Activated naive CD8-positive, alpha-beta T cell treated with anti-CD3 and anti-CD28 coated beads, Interleukin-2, amount 10 ng/mL, durations not matched to agents 7 days and 5 days (primary cell): ENCODE measurements at regions not wholly inside any gene's neighbourhood (a gene's known extent, or its start where the extent isn't known, plus 50 kb on each side); places are given as distances from the start of the nearest gene placed in this dataset.

Experiments
- ATAC-seq: fragments of 150-1000 bp; cut with Tn5 transposase; one replicate; pipeline ENCODE4 v1.10.0; 2021; ENCODE audit warnings: low read depth, moderate library complexity
- POLR2A ChIA-PET: fragments of 350-600 bp; sonication (Branson Sonifier 250); formaldehyde crosslinking; loops from one replicate; lab custom pipeline; 2021; ENCODE audit warnings: antibody characterized with exemption; lab: Charles Lee
- DNase-seq: peaks from one replicate; pipeline ENCODE4 v3.0.0; 2021
- H3K27ac Mint-ChIP-seq: one replicate; pipeline ENCODE4 v1.8.0; 2022; ENCODE audit warnings: mild to moderate bottlenecking, mixed read lengths
- H3K27me3 Mint-ChIP-seq: one replicate; pipeline ENCODE4 v1.8.0; 2022; ENCODE audit warnings: mild to moderate bottlenecking, moderate library complexity, mixed read lengths
- H3K36me3 Mint-ChIP-seq: one replicate; pipeline ENCODE4 v1.8.0; 2021; ENCODE audit warnings: mild to moderate bottlenecking, mixed read lengths
- H3K4me1 Mint-ChIP-seq: one replicate; pipeline ENCODE4 v1.8.0; 2021; ENCODE audit warnings: mixed read lengths
- H3K4me3 Mint-ChIP-seq: one replicate; pipeline ENCODE4 v1.8.0; 2022; ENCODE audit warnings: mild to moderate bottlenecking, moderate library complexity, mixed read lengths
- H3K9me3 Mint-ChIP-seq: one replicate; pipeline ENCODE4 v1.8.0; 2021; ENCODE audit warnings: mixed read lengths

- DNase-seq = no peak
- H3K9me3 Mint-ChIP-seq = peaks cover 2% of the 10 kb centered on the region
- H3K4me1 Mint-ChIP-seq = no peaks in the 10 kb centered on the region
- POLR2A ChIA-PET = no interaction called here
- no peak for ATAC-seq
- H3K36me3 Mint-ChIP-seq = no peaks in the 10 kb centered on the region
- peaks cover 4% of the 10 kb centered on the region for H3K27me3 Mint-ChIP-seq
- H3K27ac Mint-ChIP-seq = no peak overlapping the region
- H3K4me3 Mint-ChIP-seq = no peak overlapping the region
These were observed 178.9 kb downstream of the CENPC start for GRCh38 chr4:67366311-67366861.

GRCh38 chr4:67365661-67366245, 179.6 kb downstream of the CENPC start:
- POLR2A ChIA-PET = no interaction called here
- ATAC-seq (no peak), DNase-seq (no peak)
- no peaks in the 10 kb centered on the region for H3K4me1 Mint-ChIP-seq
- H3K36me3 Mint-ChIP-seq = no peaks in the 10 kb centered on the region
- H3K9me3 Mint-ChIP-seq = peaks cover 2% of the 10 kb centered on the region
- H3K4me3 Mint-ChIP-seq = no peak overlapping the region
- H3K27ac Mint-ChIP-seq = no peak overlapping the region
- peaks cover 4% of the 10 kb centered on the region for H3K27me3 Mint-ChIP-seq

GRCh38 chr4:67355806-67356205, 189.5 kb downstream of the CENPC start:
- Mint-ChIP-seq H3K4me1 (no peaks in the 10 kb centered on the region), H3K36me3 (no peaks in the 10 kb centered on the region), H3K27me3 (peaks cover 2% of the 10 kb centered on the region), H3K9me3 (no peaks in the 10 kb centered on the region), H3K27ac (no peak overlapping the region), H3K4me3 (no peak overlapping the region)
- POLR2A ChIA-PET = no interaction called here
- ATAC-seq (no peak), DNase-seq (no peak)

GRCh38 chr4:67346654-67347053, 198.6 kb downstream of the CENPC start:
- POLR2A ChIA-PET = no interaction called here
- Mint-ChIP-seq H3K9me3 (no peaks in the 10 kb centered on the region), H3K4me1 (no peaks in the 10 kb centered on the region), H3K27ac (no peak overlapping the region), H3K36me3 (no peaks in the 10 kb centered on the region), H3K4me3 (no peak overlapping the region), H3K27me3 (no peaks in the 10 kb centered on the region)
- ATAC-seq (no peak), DNase-seq (no peak)

- Mint-ChIP-seq H3K27me3 (no peaks in the 10 kb centered on the region), H3K36me3 (no peaks in the 10 kb centered on the region), H3K4me3 (no peak overlapping the region), H3K27ac (no peak overlapping the region), H3K9me3 (no peaks in the 10 kb centered on the region), H3K4me1 (no peaks in the 10 kb centered on the region)
- no peak for DNase-seq
- POLR2A ChIA-PET = no interaction called here
- no peak for ATAC-seq
These were observed 200.5 kb downstream of the CENPC start for GRCh38 chr4:67344594-67345380.

GRCh38 chr4:67343199-67343598, 202.1 kb downstream of the CENPC start:
- Mint-ChIP-seq H3K4me1 (no peaks in the 10 kb centered on the region), H3K27me3 (no peaks in the 10 kb centered on the region), H3K27ac (no peak overlapping the region), H3K4me3 (no peak overlapping the region), H3K36me3 (no peaks in the 10 kb centered on the region), H3K9me3 (no peaks in the 10 kb centered on the region)
- no peak for DNase-seq
- no peak for ATAC-seq
- POLR2A ChIA-PET = no interaction called here

GRCh38 chr4:67342291-67342690, 203.0 kb downstream of the CENPC start:
- H3K4me3 Mint-ChIP-seq = no peak overlapping the region
- POLR2A ChIA-PET = no interaction called here
- no peaks in the 10 kb centered on the region for H3K9me3 Mint-ChIP-seq
- no peak overlapping the region for H3K27ac Mint-ChIP-seq
- ATAC-seq = no peak
- H3K36me3 Mint-ChIP-seq = no peaks in the 10 kb centered on the region
- H3K27me3 Mint-ChIP-seq = no peaks in the 10 kb centered on the region
- DNase-seq = no peak
- H3K4me1 Mint-ChIP-seq = no peaks in the 10 kb centered on the region

GRCh38 chr4:67333664-67334063, 211.6 kb downstream of the CENPC start:
- Mint-ChIP-seq H3K4me1 (no peaks in the 10 kb centered on the region), H3K27ac (no peak overlapping the region), H3K36me3 (no peaks in the 10 kb centered on the region), H3K27me3 (peaks cover 11% of the 10 kb centered on the region), H3K9me3 (no peaks in the 10 kb centered on the region), H3K4me3 (no peak overlapping the region)
- POLR2A ChIA-PET = no interaction called here
- DNase-seq (no peak), ATAC-seq (no peak)

GRCh38 chr4:67332627-67333026, 212.7 kb downstream of the CENPC start:
- no peak overlapping the region for H3K4me3 Mint-ChIP-seq
- no peaks in the 10 kb centered on the region for H3K4me1 Mint-ChIP-seq
- peaks cover 13% of the 10 kb centered on the region for H3K27me3 Mint-ChIP-seq
- POLR2A ChIA-PET = no interaction called here
- DNase-seq = no peak
- H3K36me3 Mint-ChIP-seq = no peaks in the 10 kb centered on the region
- no peak overlapping the region for H3K27ac Mint-ChIP-seq
- no peaks in the 10 kb centered on the region for H3K9me3 Mint-ChIP-seq
- no peak for ATAC-seq

- Mint-ChIP-seq H3K27ac (no peak overlapping the region), H3K4me3 (no peak overlapping the region), H3K4me1 (peaks cover 2% of the 10 kb centered on the region), H3K36me3 (no peaks in the 10 kb centered on the region), H3K9me3 (no peaks in the 10 kb centered on the region), H3K27me3 (peaks cover 9% of the 10 kb centered on the region)
- DNase-seq (no peak), ATAC-seq (no peak)
- POLR2A ChIA-PET = no interaction called here
These were observed 216.9 kb downstream of the CENPC start for GRCh38 chr4:67328393-67328792.

GRCh38 chr4:67328018-67328278, 217.4 kb downstream of the CENPC start:
- no peak overlapping the region for H3K4me3 Mint-ChIP-seq
- POLR2A ChIA-PET = no interaction called here
- H3K9me3 Mint-ChIP-seq = no peaks in the 10 kb centered on the region
- DNase-seq (no peak), ATAC-seq (no peak)
- H3K27ac Mint-ChIP-seq = no peak overlapping the region
- peaks cover 2% of the 10 kb centered on the region for H3K4me1 Mint-ChIP-seq
- H3K27me3 Mint-ChIP-seq = peaks cover 8% of the 10 kb centered on the region
- H3K36me3 Mint-ChIP-seq = no peaks in the 10 kb centered on the region

- DNase-seq (no peak), ATAC-seq (peak; percentile 68)
- Mint-ChIP-seq H3K4me1 (peaks cover 2% of the 10 kb centered on the region), H3K36me3 (no peaks in the 10 kb centered on the region), H3K4me3 (no peak overlapping the region), H3K27ac (no peak overlapping the region), H3K27me3 (peaks cover 5% of the 10 kb centered on the region), H3K9me3 (no peaks in the 10 kb centered on the region)
- POLR2A ChIA-PET = no interaction called here
These were observed 217.9 kb downstream of the CENPC start for GRCh38 chr4:67327245-67328017.

GRCh38 chr4:67325791-67326190, 219.5 kb downstream of the CENPC start:
- DNase-seq (no peak), ATAC-seq (no peak)
- POLR2A ChIA-PET = no interaction called here
- Mint-ChIP-seq H3K27ac (no peak overlapping the region), H3K36me3 (no peaks in the 10 kb centered on the region), H3K9me3 (no peaks in the 10 kb centered on the region), H3K4me1 (peaks cover 2% of the 10 kb centered on the region), H3K4me3 (no peak overlapping the region), H3K27me3 (peaks cover 3% of the 10 kb centered on the region)

- no peaks in the 10 kb centered on the region for H3K9me3 Mint-ChIP-seq
- H3K4me3 Mint-ChIP-seq = no peak overlapping the region
- ATAC-seq = no peak
- H3K27me3 Mint-ChIP-seq = peaks cover 3% of the 10 kb centered on the region
- no peak overlapping the region for H3K27ac Mint-ChIP-seq
- DNase-seq = no peak
- H3K36me3 Mint-ChIP-seq = no peaks in the 10 kb centered on the region
- no peaks in the 10 kb centered on the region for H3K4me1 Mint-ChIP-seq
- POLR2A ChIA-PET = no interaction called here
These were observed 224.7 kb downstream of the CENPC start for GRCh38 chr4:67320645-67321044.
